GM23338 (cell line): ENCODE measurements at regions not wholly inside any gene's neighbourhood (a gene's known extent, or its start where the extent isn't known, plus 50 kb on each side); places are given as distances from the start of the nearest gene placed in this dataset.

Experiments used
- ATAC-seq: fragments of 200-7000 bp; cut with Tn5 transposase; 3 replicates; pipeline ENCODE4 v1.9.1; 2020
- DNase-seq: peaks from one replicate; pipeline ENCODE4 v3.0.0-alpha.2; 2015; ENCODE audit warnings: low spot score
- H2AFZ ChIP-seq: fragments of 200-600 bp; sonication (generic); 2 replicates; pipeline ENCODE4 v1.8.0; 2016; ENCODE audit warnings: antibody characterized with exemption, mild to moderate bottlenecking, moderate library complexity
- H3F3A ChIP-seq: fragments of 200-600 bp; sonication (generic); replicated peaks from 2 replicates; pipeline ENCODE4 v1.8.0; 2017; ENCODE audit warnings: antibody characterized with exemption, mixed run types, low read depth
- H3K27ac ChIP-seq: fragments of 200-600 bp; sonication (generic); 2 replicates; pipeline ENCODE4 v1.6.1; 2016; ENCODE audit warnings: low read depth
- H3K27me3 ChIP-seq: fragments of 200-600 bp; sonication (generic); 2 replicates; pipeline ENCODE4 v1.8.0; 2016; ENCODE audit warnings: mild to moderate bottlenecking, mixed run types, moderate library complexity; ENCODE audit not compliant: insufficient read depth
- H3K36me3 ChIP-seq: fragments of 200-600 bp; sonication (generic); 2 replicates; pipeline ENCODE4 v1.8.0; 2016; ENCODE audit warnings: mild to moderate bottlenecking; ENCODE audit not compliant: insufficient read depth
- H3K4me1 ChIP-seq: fragments of 200-600 bp; sonication (generic); 2 replicates; pipeline ENCODE4 v1.8.0; 2016; ENCODE audit warnings: mild to moderate bottlenecking, moderate library complexity; ENCODE audit not compliant: insufficient read depth
- H3K4me2 ChIP-seq: fragments of 200-600 bp; sonication (generic); 2 replicates; pipeline ENCODE4 v1.7.1; 2017; ENCODE audit warnings: mixed run types
- H3K4me3 ChIP-seq: fragments of 200-600 bp; sonication (generic); 2 replicates; pipeline ENCODE4 v1.6.1; 2016; ENCODE audit warnings: mixed run types
- H3K79me2 ChIP-seq: fragments of 200-600 bp; sonication (generic); replicated peaks from 2 replicates; pipeline ENCODE4 v1.8.0; 2017; ENCODE audit warnings: mild to moderate bottlenecking; ENCODE audit not compliant: insufficient read depth
- H3K9me2 ChIP-seq: fragments of 200-600 bp; sonication (generic); 2 replicates; pipeline ENCODE4 v1.8.0; 2017; ENCODE audit not compliant: insufficient read depth
- H4K20me1 ChIP-seq: fragments of 200-600 bp; sonication (generic); replicated peaks from 2 replicates; pipeline ENCODE4 v1.8.0; 2017; ENCODE audit warnings: mild to moderate bottlenecking; ENCODE audit not compliant: insufficient read depth
- H3K27ac Mint-ChIP-seq: 2 replicates; pipeline ENCODE4 v1.8.0; 2020; ENCODE audit warnings: inconsistent platforms, mild to moderate bottlenecking, moderate library complexity, mixed read lengths
- H3K27me3 Mint-ChIP-seq: 3 replicates; pipeline ENCODE4 v1.8.0; 2022; ENCODE audit warnings: low read depth, mild to moderate bottlenecking, moderate library complexity, mixed read lengths, inconsistent platforms; ENCODE audit not compliant: insufficient read depth, poor library complexity
- H3K36me3 Mint-ChIP-seq: 3 replicates; pipeline ENCODE4 v1.8.0; 2021; ENCODE audit warnings: low read depth, mild to moderate bottlenecking, inconsistent platforms, moderate library complexity, mixed read lengths
- H3K4me1 Mint-ChIP-seq: 3 replicates; pipeline ENCODE4 v1.8.0; 2020; ENCODE audit warnings: mild to moderate bottlenecking, inconsistent platforms, mixed read lengths
- H3K4me3 Mint-ChIP-seq: 3 replicates; pipeline ENCODE4 v1.8.0; 2021; ENCODE audit warnings: moderate library complexity, mild to moderate bottlenecking, inconsistent platforms, mixed read lengths
- H3K9me3 Mint-ChIP-seq: 3 replicates; pipeline ENCODE4 v1.8.0; 2020; ENCODE audit warnings: moderate library complexity, mild to moderate bottlenecking, inconsistent platforms, mixed read lengths
- CTCF ChIP-seq, 2 experiments: fragments of 200-600 bp in 1 of 2; sonication (generic) in 1 of 2; conservative IDR thresholded peaks; 2 replicates each; pipeline versions ENCODE4 v1.5.1 to v1.6.1; 2016 to 2017; ENCODE audit warnings: antibody characterized with exemption in 2 of 2, low read depth in 2 of 2, mild to moderate bottlenecking in 2 of 2, moderate library complexity in 1 of 2
- EZH2 ChIP-seq: fragments of 200-600 bp; sonication (generic); IDR thresholded peaks from one replicate; pipeline ENCODE4 v1.8.0; 2017; ENCODE audit warnings: antibody characterized with exemption, mild to moderate bottlenecking, low read depth; ENCODE audit not compliant: unreplicated experiment
- EZH2phosphoT487 ChIP-seq: fragments of 200-600 bp; sonication (generic); IDR thresholded peaks from one replicate; pipeline ENCODE4 v1.8.1; 2018; ENCODE audit warnings: antibody characterized with exemption; ENCODE audit not compliant: unreplicated experiment
- NANOG ChIP-seq: IDR thresholded peaks from 2 replicates; pipeline ENCODE4 v1.6.1; 2016; ENCODE audit warnings: antibody characterized with exemption, borderline replicate concordance
- POLR2AphosphoS5 ChIP-seq: IDR thresholded peaks from 2 replicates; pipeline ENCODE4 v1.6.1; 2016; ENCODE audit warnings: antibody characterized with exemption, low read depth
- REST ChIP-seq: IDR thresholded peaks from one replicate; pipeline ENCODE4 v1.6.1; 2018; ENCODE audit warnings: antibody characterized with exemption; ENCODE audit not compliant: unreplicated experiment
- STAT1 ChIP-seq: IDR thresholded peaks from one replicate; pipeline ENCODE4 v1.6.1; 2016; ENCODE audit warnings: antibody characterized with exemption; ENCODE audit not compliant: unreplicated experiment
- ZNF114 ChIP-seq: fragments of 250-450 bp; sonication (Bioruptor Pico); IDR thresholded peaks from 2 replicates; pipeline ENCODE4 v1.5.0; 2020; ENCODE audit warnings: mild to moderate bottlenecking, moderate library complexity

DNA sequence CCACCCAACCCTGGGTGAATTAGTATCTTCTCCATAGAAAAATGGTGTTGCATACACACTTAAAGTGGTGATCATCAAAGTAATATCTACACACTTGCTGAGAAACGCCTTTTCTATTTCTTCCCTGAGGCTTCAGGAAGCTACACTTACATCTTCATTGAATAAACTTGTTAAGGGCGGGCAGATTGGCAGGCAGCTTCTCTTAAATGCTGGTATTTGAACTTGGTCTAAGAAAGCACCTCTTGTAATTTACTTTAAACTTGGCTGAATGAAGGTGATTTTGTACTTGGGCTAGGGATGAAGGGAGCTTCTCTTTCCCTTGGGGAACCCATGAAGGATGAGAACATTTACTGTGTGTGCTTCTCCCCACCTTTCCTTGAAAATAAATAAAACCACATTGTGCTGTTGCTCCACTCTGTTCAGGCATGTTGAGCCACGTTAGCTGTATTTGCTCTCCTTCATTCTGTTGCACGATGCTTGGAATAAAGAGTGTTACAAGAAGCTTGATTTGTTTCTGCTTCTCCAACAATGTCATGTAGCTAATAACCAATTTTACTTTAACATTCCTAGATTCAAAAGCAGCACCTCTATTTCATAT is 430.1 kb downstream of the ANKRD50 start:
- H3K27ac Mint-ChIP-seq, result no peak overlapping the region

DNA sequence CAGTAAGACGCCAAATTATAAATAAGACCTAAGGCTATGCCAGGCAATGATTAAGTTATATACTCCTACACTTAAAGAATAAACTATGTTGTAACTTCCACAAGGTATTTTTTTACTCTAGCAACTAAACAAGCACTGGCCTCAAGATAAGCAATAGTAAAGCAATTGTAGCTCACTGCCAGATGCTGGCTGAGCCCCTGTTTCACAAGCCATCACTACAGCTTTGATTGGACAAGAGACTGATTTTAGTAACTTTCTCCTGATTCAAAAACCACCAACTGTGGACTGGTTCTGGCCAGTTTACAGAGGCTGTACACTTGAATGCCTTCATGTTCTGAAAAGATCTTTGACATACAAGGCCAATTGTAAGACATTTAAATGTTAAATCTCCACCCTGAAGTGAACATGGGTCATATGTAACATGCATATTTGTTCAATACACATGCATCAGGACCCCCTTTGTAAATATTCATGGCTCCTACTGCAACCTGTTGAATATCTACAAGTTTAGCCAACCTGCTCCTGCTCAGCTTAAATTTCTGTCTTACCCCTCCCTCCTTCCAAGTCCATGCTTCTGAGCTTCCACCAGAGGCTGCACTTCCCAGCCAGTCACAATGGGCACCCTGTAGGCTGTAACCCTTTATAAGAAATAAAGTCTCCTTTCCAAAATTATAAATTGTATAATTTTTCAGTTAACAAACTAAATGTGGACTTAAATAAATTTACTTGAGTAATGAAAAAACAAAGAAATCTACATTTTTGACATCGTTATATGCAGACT is 423.6 kb downstream of the ANKRD50 start:
- H3K9me3 Mint-ChIP-seq, result peaks cover 2% of the 10 kb centered on the region; the same call in 2 of the 3 replicates
- no peak overlapping the region for H3K27ac Mint-ChIP-seq
- no peak for ATAC-seq
- TF ChIP-seq ZNF114 (CRISPR knock-in tag) (no peak), POLR2AphosphoS5 (no peak), EZH2 (no peak), CTCF (conservative IDR thresholded peaks at IDR 0.05; ENCODE audit: low read depth in 2 of 2) (peak in 1 of 2 experiments; percentile 22; a peak in 2 of 4 replicates), NANOG (no peak)

More for the DNA sequence above, 430.1 kb downstream of the ANKRD50 start:
- H3K4me1 ChIP-seq, result no peaks in the 10 kb centered on the region
- TF ChIP-seq STAT1 (no peak), EZH2phosphoT487 (no peak), REST (no peak), NANOG (no peak)
- Mint-ChIP-seq H3K4me1 (no peaks in the 10 kb centered on the region), H3K27me3 (no peaks in the 10 kb centered on the region), H3K9me3 (peaks cover 2% of the 10 kb centered on the region; the same call in 2 of the 3 replicates), H3K36me3 (no peaks in the 10 kb centered on the region), H3K4me3 (no peak overlapping the region)
- no peaks in the 10 kb centered on the region for H3K27me3 ChIP-seq
- no peaks in the 10 kb centered on the region for H3F3A ChIP-seq
- H2AFZ ChIP-seq, result peak overlapping the region; percentile 73
- H3K4me2 ChIP-seq, result no peak overlapping the region
- no peaks in the 10 kb centered on the region for H3K79me2 ChIP-seq
- H3K4me3 ChIP-seq, result no peak overlapping the region
- DNase-seq (no peak), ATAC-seq (no peak)
- no peaks in the 10 kb centered on the region for H4K20me1 ChIP-seq
- H3K36me3 ChIP-seq, result no peaks in the 10 kb centered on the region
- H3K27ac ChIP-seq, result no peak overlapping the region
- no peaks in the 10 kb centered on the region for H3K9me2 ChIP-seq

More for the DNA sequence above, 423.6 kb downstream of the ANKRD50 start:
- Histone ChIP-seq H3K27ac (no peak overlapping the region), H3K4me1 (no peaks in the 10 kb centered on the region), H3K79me2 (no peaks in the 10 kb centered on the region), H3F3A (no peaks in the 10 kb centered on the region), H3K4me3 (no peak overlapping the region), H3K9me2 (no peaks in the 10 kb centered on the region), H3K4me2 (no peak overlapping the region), H4K20me1 (no peaks in the 10 kb centered on the region), H3K36me3 (no peaks in the 10 kb centered on the region), H3K27me3 (no peaks in the 10 kb centered on the region), H2AFZ (no peak overlapping the region)
- DNase-seq, result no peak
- no peak overlapping the region for H3K4me3 Mint-ChIP-seq
- no peaks in the 10 kb centered on the region; the same call in 2 of the 3 replicates for H3K4me1 Mint-ChIP-seq
- H3K27me3 Mint-ChIP-seq, result no peaks in the 10 kb centered on the region
- no peaks in the 10 kb centered on the region for H3K36me3 Mint-ChIP-seq
